ENCODE measurements at regions not wholly inside any gene's neighbourhood (a gene's known extent, or its start where the extent isn't known, plus 50 kb on each side); places are given as distances from the start of the nearest gene placed in this dataset.
"Not testable (repeated sequence)": the region's sequence is repeated elsewhere in the genome, so short reads cannot be mapped to it uniquely, and the experiment has no call there.

DNA sequence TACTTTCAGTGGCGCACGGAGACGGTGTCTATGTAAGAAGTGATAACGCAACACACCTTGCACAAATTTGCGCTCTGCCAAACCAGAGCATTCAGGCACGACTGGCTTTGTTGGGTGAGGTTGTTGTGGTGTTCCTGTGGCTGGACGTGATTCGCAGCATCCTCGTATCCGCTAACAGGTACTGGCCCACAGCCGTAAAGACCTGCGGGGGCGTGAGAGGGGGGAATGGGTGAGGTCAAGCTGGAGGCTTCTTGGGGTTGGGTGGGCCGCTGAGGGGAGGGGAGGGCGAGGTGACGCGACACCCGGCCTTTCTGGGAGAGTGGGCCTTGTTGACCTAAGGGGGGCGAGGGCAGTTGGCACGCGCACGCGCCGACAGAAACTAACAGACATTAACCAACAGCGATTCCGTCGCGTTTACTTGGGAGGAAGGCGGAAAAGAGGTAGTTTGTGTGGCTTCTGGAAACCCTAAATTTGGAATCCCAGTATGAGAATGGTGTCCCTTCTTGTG is 510.9 kb downstream of the KCNJ18 start (continued):
- TF ChIP-seq ZNF462 (CRISPR knock-in tag; IDR thresholded peaks at IDR 0.05) (no peak), ETS1 (IDR thresholded peaks at IDR 0.05) (no peak), ZNF331 (CRISPR knock-in tag; IDR thresholded peaks at IDR 0.05; ENCODE audit: low read depth) (no peak), EZH2 (IDR thresholded peaks at IDR 0.05; ENCODE audit: low read depth, unreplicated experiment) (no peak), CTCF (conservative IDR thresholded peaks at IDR 0.05; ENCODE audit: low read depth in 2 of 2) (no peak), EZH2phosphoT487 (IDR thresholded peaks at IDR 0.05; ENCODE audit: unreplicated experiment) (no peak)

DNA sequence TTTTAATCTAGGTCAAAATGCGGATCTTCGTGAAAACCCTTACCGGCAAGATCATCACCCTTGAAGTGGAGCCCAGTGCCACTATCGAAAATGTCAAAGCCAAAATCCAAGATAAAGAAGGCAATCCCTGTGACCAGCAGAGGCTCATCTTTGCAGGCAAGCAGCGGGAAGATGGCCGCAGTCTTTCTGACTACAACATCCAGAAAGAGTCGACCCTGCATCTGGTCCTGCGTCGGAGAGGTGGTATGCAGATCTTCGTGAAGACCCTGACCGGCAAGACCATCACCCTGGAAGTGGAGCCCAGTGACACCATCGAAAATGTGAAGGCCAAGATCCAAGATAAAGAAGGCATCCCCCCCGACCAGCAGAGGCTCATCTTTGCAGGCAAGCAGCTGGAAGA is 511.8 kb downstream of the KCNJ18 start:
- not testable (repeated sequence) for H3K27ac Mint-ChIP-seq; H4K20me1 ChIP-seq (replicated peaks; ENCODE audit: insufficient read depth); H3K27me3 Mint-ChIP-seq (ENCODE audit: insufficient read depth, low read depth, poor library complexity); H3K4me1 Mint-ChIP-seq; ATAC-seq; H3K4me3 Mint-ChIP-seq; H3K4me3 ChIP-seq; H3K27me3 ChIP-seq (ENCODE audit: insufficient read depth); H3F3A ChIP-seq (replicated peaks; ENCODE audit: low read depth); H3K4me2 ChIP-seq; H2AFZ ChIP-seq; H3K36me3 ChIP-seq (ENCODE audit: insufficient read depth); H3K4me1 ChIP-seq (ENCODE audit: insufficient read depth); DNase-seq (ENCODE audit: low spot score); H3K27ac ChIP-seq (ENCODE audit: low read depth); H3K9me2 ChIP-seq (ENCODE audit: insufficient read depth); H3K79me2 ChIP-seq (replicated peaks; ENCODE audit: insufficient read depth)
- peaks cover 32% of the 10 kb centered on the region for H3K9me3 Mint-ChIP-seq
- H3K36me3 Mint-ChIP-seq (ENCODE audit: low read depth), result peaks cover 17% of the 10 kb centered on the region

- H3K4me2 ChIP-seq; H3K27me3 Mint-ChIP-seq (ENCODE audit: insufficient read depth, low read depth, poor library complexity); ATAC-seq; H3K9me2 ChIP-seq (ENCODE audit: insufficient read depth); H3K79me2 ChIP-seq (replicated peaks; ENCODE audit: insufficient read depth); H3K4me1 ChIP-seq (ENCODE audit: insufficient read depth); H3K27ac ChIP-seq (ENCODE audit: low read depth); H3K4me1 Mint-ChIP-seq; H3K4me3 Mint-ChIP-seq; H3K36me3 ChIP-seq (ENCODE audit: insufficient read depth); H3F3A ChIP-seq (replicated peaks; ENCODE audit: low read depth); H3K36me3 Mint-ChIP-seq (ENCODE audit: low read depth); H4K20me1 ChIP-seq (replicated peaks; ENCODE audit: insufficient read depth); DNase-seq (ENCODE audit: low spot score); H2AFZ ChIP-seq; H3K4me3 ChIP-seq; H3K27me3 ChIP-seq (ENCODE audit: insufficient read depth); H3K27ac Mint-ChIP-seq: not testable (repeated sequence)
- H3K9me3 Mint-ChIP-seq, result peaks cover 23% of the 10 kb centered on the region
Measured at GRCh38 chr17:22210212-22210611, 517.9 kb downstream of the KCNJ18 start.

GRCh38 chr17:22213169-22213568 is 520.8 kb downstream of the KCNJ18 start:
- H3K36me3 Mint-ChIP-seq (ENCODE audit: low read depth); H3K4me1 ChIP-seq (ENCODE audit: insufficient read depth); DNase-seq (ENCODE audit: low spot score); H3K27me3 ChIP-seq (ENCODE audit: insufficient read depth); H4K20me1 ChIP-seq (replicated peaks; ENCODE audit: insufficient read depth); H3K4me3 Mint-ChIP-seq; H3K79me2 ChIP-seq (replicated peaks; ENCODE audit: insufficient read depth); ATAC-seq; H3K4me1 Mint-ChIP-seq; H3K27me3 Mint-ChIP-seq (ENCODE audit: insufficient read depth, low read depth, poor library complexity); H3K27ac ChIP-seq (ENCODE audit: low read depth); H3K9me2 ChIP-seq (ENCODE audit: insufficient read depth); H3K27ac Mint-ChIP-seq; H3K36me3 ChIP-seq (ENCODE audit: insufficient read depth); H3K4me2 ChIP-seq; H3F3A ChIP-seq (replicated peaks; ENCODE audit: low read depth); H2AFZ ChIP-seq; H3K4me3 ChIP-seq: not testable (repeated sequence)
- peaks cover 26% of the 10 kb centered on the region for H3K9me3 Mint-ChIP-seq
